ENCODE measurements at regions not wholly inside any gene's neighbourhood (a gene's known extent, or its start where the extent isn't known, plus 50 kb on each side); places are given as distances from the start of the nearest gene placed in this dataset.

- no peaks in the 10 kb centered on the region for H3K27me3 ChIP-seq (ENCODE audit: control insufficient read depth, insufficient read depth, low read length)
- CTCF ChIA-PET: no interaction called here
- no peak for TF ChIP-seq CTCF (IDR thresholded peaks at IDR 0.05; ENCODE audit: low read depth, low read length)
- H3K4me3 ChIP-seq (ENCODE audit: low read depth, low read length): no peak overlapping the region
- H3K9me3 ChIP-seq (ENCODE audit: control insufficient read depth, insufficient read depth, low read length): no peaks in the 10 kb centered on the region
- no peak overlapping the region for H3K27ac ChIP-seq (ENCODE audit: low read depth, low read length)
- POLR2A ChIA-PET: no interaction called here
- DNase-seq (ENCODE audit: low read depth, low spot score): no peak
Measured at GRCh38 chr6:79353226-79353625, 118.7 kb upstream of the HMGN3 start.

- no peaks in the 10 kb centered on the region for H3K9me3 ChIP-seq (ENCODE audit: control insufficient read depth, insufficient read depth, low read length)
- CTCF ChIA-PET: interaction anchor here (0.6 kb wide), 2 partner anchors 69 to 81 kb away, joined by 3 to 6 read pairs; no protein-coding TSS in a partner anchor
- POLR2A ChIA-PET: interaction anchor here (0.6 kb wide), 1 partner anchor 445 kb away, joined by 4 read pairs; no protein-coding TSS in a partner anchor
- H3K4me3 ChIP-seq (ENCODE audit: low read depth, low read length): no peak overlapping the region
- TF ChIP-seq CTCF (IDR thresholded peaks at IDR 0.05; ENCODE audit: low read depth, low read length): no peak
- no peak overlapping the region for H3K27ac ChIP-seq (ENCODE audit: low read depth, low read length)
- no peak for DNase-seq (ENCODE audit: low read depth, low spot score)
- no peaks in the 10 kb centered on the region for H3K27me3 ChIP-seq (ENCODE audit: control insufficient read depth, insufficient read depth, low read length)
Measured at GRCh38 chr6:79338493-79338892, 104.0 kb upstream of the HMGN3 start.

GRCh38 chr6:79335133-79335674 is 100.7 kb upstream of the HMGN3 start:
- Histone ChIP-seq H3K4me3 (ENCODE audit: low read depth, low read length) (no peak overlapping the region), H3K27me3 (ENCODE audit: control insufficient read depth, insufficient read depth, low read length) (no peaks in the 10 kb centered on the region), H3K9me3 (ENCODE audit: control insufficient read depth, insufficient read depth, low read length) (no peaks in the 10 kb centered on the region), H3K27ac (ENCODE audit: low read depth, low read length) (no peak overlapping the region)
- ChIA-PET POLR2A (no interaction called here), CTCF (no interaction called here)
- no peak for DNase-seq (ENCODE audit: low read depth, low spot score)
- TF ChIP-seq CTCF (IDR thresholded peaks at IDR 0.05; ENCODE audit: low read depth, low read length): no peak

GRCh38 chr6:79334674-79335073 is 100.2 kb upstream of the HMGN3 start:
- no peak overlapping the region for H3K4me3 ChIP-seq (ENCODE audit: low read depth, low read length)
- CTCF ChIA-PET: interaction anchor here (0.6 kb wide), 1 partner anchor 145 kb away, joined by 3 read pairs; no protein-coding TSS in a partner anchor
- POLR2A ChIA-PET: no interaction called here
- H3K9me3 ChIP-seq (ENCODE audit: control insufficient read depth, insufficient read depth, low read length): no peaks in the 10 kb centered on the region
- no peak overlapping the region for H3K27ac ChIP-seq (ENCODE audit: low read depth, low read length)
- TF ChIP-seq CTCF (IDR thresholded peaks at IDR 0.05; ENCODE audit: low read depth, low read length): no peak
- H3K27me3 ChIP-seq (ENCODE audit: control insufficient read depth, insufficient read depth, low read length): no peaks in the 10 kb centered on the region
- DNase-seq (ENCODE audit: low read depth, low spot score): no peak

- no peak for DNase-seq (ENCODE audit: low read depth, low spot score)
- no peak overlapping the region for H3K27ac ChIP-seq (ENCODE audit: low read depth, low read length)
- ChIA-PET CTCF (no interaction called here), POLR2A (no interaction called here)
- H3K27me3 ChIP-seq (ENCODE audit: control insufficient read depth, insufficient read depth, low read length): no peaks in the 10 kb centered on the region
- no peak overlapping the region for H3K4me3 ChIP-seq (ENCODE audit: low read depth, low read length)
- no peak for TF ChIP-seq CTCF (IDR thresholded peaks at IDR 0.05; ENCODE audit: low read depth, low read length)
- no peaks in the 10 kb centered on the region for H3K9me3 ChIP-seq (ENCODE audit: control insufficient read depth, insufficient read depth, low read length)
Measured at GRCh38 chr6:79330704-79331103, 96.2 kb upstream of the HMGN3 start.

All from AG04450 (cell line).